ENCODE measurements at regions not wholly inside any gene's neighbourhood (a gene's known extent, or its start where the extent isn't known, plus 50 kb on each side); places are given as distances from the start of the nearest gene placed in this dataset.

DNA sequence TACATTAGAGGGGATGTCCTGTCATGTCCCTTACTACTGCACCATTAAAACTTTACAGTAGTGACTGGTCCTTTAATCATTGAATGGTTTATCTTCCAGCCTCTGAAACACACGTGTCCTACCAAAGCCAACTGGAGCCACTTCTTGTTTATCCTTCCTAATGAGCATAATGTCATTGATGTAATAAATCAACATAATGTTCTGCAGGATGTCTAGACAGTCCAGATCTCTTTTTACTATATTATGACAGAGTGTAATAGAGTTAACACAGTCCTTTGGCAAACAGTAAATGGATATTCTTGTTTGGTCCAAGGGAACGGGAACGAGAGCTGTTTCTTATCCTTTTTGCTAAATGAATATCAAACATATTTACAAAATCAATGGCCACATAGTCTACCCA is 88.1 kb upstream of the PTPRD start:
- H3K36me3 Mint-ChIP-seq: no peaks in the 10 kb centered on the region
- DNase-seq (no peak), ATAC-seq (replicated peaks in 1 of 4) (no peak)
- Histone ChIP-seq H3K4me3 (ENCODE audit: control insufficient read depth in 1 of 2, extremely low read depth in 1 of 2, low read length in 1 of 2) (no peak overlapping the region), H3K4me1 (ENCODE audit: control insufficient read depth in 1 of 2, extremely low read depth in 1 of 2, insufficient read depth in 2 of 2, low read length in 2 of 2) (no peaks in the 10 kb centered on the region), H3K36me3 (ENCODE audit: control insufficient read depth in 2 of 2, extremely low read depth in 1 of 2, insufficient read depth in 1 of 2, low read length in 1 of 2) (no peaks in the 10 kb centered on the region), H3K9me3 (peaks cover 3% of the 10 kb centered on the region), H3K27me3 (replicated peaks in 1 of 2; ENCODE audit: control insufficient read depth in 2 of 2, extremely low read depth in 1 of 2, insufficient read depth in 2 of 2, low read length in 1 of 2) (no peaks in the 10 kb centered on the region), H3K27ac (ENCODE audit: low read length) (no peak overlapping the region)
- H3K4me1 Mint-ChIP-seq: no peaks in the 10 kb centered on the region
- H3K27me3 Mint-ChIP-seq: no peaks in the 10 kb centered on the region
- ChIA-PET CTCF (no interaction called here), POLR2A (no interaction called here)
- no peak overlapping the region for H3K27ac Mint-ChIP-seq
- H3K4me3 Mint-ChIP-seq: no peak overlapping the region
- peaks cover 23 to 51% (median 27%) of the 10 kb centered on the region in 3 donors for H3K9me3 Mint-ChIP-seq
- no CpG with 5 or more reads among the region's 3 CpGs for WGBS (ENCODE audit: insufficient coverage)

- ChIA-PET POLR2A (no interaction called here), CTCF (no interaction called here)
- DNase-seq (no peak), ATAC-seq (replicated peaks in 1 of 4) (no peak)
- Mint-ChIP-seq H3K4me1 (no peaks in the 10 kb centered on the region), H3K27me3 (no peaks in the 10 kb centered on the region), H3K9me3 (peaks cover 20 to 52% (median 30%) of the 10 kb centered on the region in 3 donors), H3K4me3 (no peak overlapping the region), H3K27ac (no peak overlapping the region), H3K36me3 (no peaks in the 10 kb centered on the region)
- no peaks in the 10 kb centered on the region for H3K4me1 ChIP-seq (ENCODE audit: control insufficient read depth in 1 of 2, extremely low read depth in 1 of 2, insufficient read depth in 2 of 2, low read length in 2 of 2)
- no peaks in the 10 kb centered on the region for H3K36me3 ChIP-seq (ENCODE audit: control insufficient read depth in 2 of 2, extremely low read depth in 1 of 2, insufficient read depth in 1 of 2, low read length in 1 of 2)
- H3K9me3 ChIP-seq: peaks cover 3% of the 10 kb centered on the region
- H3K4me3 ChIP-seq (ENCODE audit: control insufficient read depth in 1 of 2, extremely low read depth in 1 of 2, low read length in 1 of 2): no peak overlapping the region
- H3K27me3 ChIP-seq (replicated peaks in 1 of 2; ENCODE audit: control insufficient read depth in 2 of 2, extremely low read depth in 1 of 2, insufficient read depth in 2 of 2, low read length in 1 of 2): no peaks in the 10 kb centered on the region
- no CpG with 5 or more reads among the region's 4 CpGs for WGBS (ENCODE audit: insufficient coverage)
- H3K27ac ChIP-seq (ENCODE audit: low read length): no peak overlapping the region
Observed at GRCh38 chr9:10701906-10702305, 89.1 kb upstream of the PTPRD start.

GRCh38 chr9:10703139-10703538 is 90.3 kb upstream of the PTPRD start:
- Histone ChIP-seq H3K9me3 (peaks cover 3% of the 10 kb centered on the region), H3K4me1 (ENCODE audit: control insufficient read depth in 1 of 2, extremely low read depth in 1 of 2, insufficient read depth in 2 of 2, low read length in 2 of 2) (no peaks in the 10 kb centered on the region), H3K36me3 (ENCODE audit: control insufficient read depth in 2 of 2, extremely low read depth in 1 of 2, insufficient read depth in 1 of 2, low read length in 1 of 2) (no peaks in the 10 kb centered on the region), H3K4me3 (ENCODE audit: control insufficient read depth in 1 of 2, extremely low read depth in 1 of 2, low read length in 1 of 2) (no peak overlapping the region), H3K27ac (ENCODE audit: low read length) (no peak overlapping the region), H3K27me3 (replicated peaks in 1 of 2; ENCODE audit: control insufficient read depth in 2 of 2, extremely low read depth in 1 of 2, insufficient read depth in 2 of 2, low read length in 1 of 2) (no peaks in the 10 kb centered on the region)
- ATAC-seq (replicated peaks in 1 of 4) (no peak), DNase-seq (no peak)
- no peaks in the 10 kb centered on the region for H3K4me1 Mint-ChIP-seq
- H3K9me3 Mint-ChIP-seq: peaks cover 19 to 44% (median 29%) of the 10 kb centered on the region in 3 donors
- ChIA-PET CTCF (no interaction called here), POLR2A (no interaction called here)
- no CpG with 5 or more reads among the region's 2 CpGs for WGBS (ENCODE audit: insufficient coverage)
- H3K27me3 Mint-ChIP-seq: no peaks in the 10 kb centered on the region
- no peaks in the 10 kb centered on the region for H3K36me3 Mint-ChIP-seq
- no peak overlapping the region for H3K27ac Mint-ChIP-seq
- no peak overlapping the region for H3K4me3 Mint-ChIP-seq

- no peak overlapping the region for H3K27ac Mint-ChIP-seq
Observed at GRCh38 chr9:10704720-10705119, 91.9 kb upstream of the PTPRD start.

GRCh38 chr9:10705383-10705782 is 92.6 kb upstream of the PTPRD start:
- Histone ChIP-seq H3K9me3 (peaks cover 3% of the 10 kb centered on the region), H3K27me3 (replicated peaks in 1 of 2; ENCODE audit: control insufficient read depth in 2 of 2, extremely low read depth in 1 of 2, insufficient read depth in 2 of 2, low read length in 1 of 2) (no peaks in the 10 kb centered on the region), H3K4me1 (ENCODE audit: control insufficient read depth in 1 of 2, extremely low read depth in 1 of 2, insufficient read depth in 2 of 2, low read length in 2 of 2) (no peaks in the 10 kb centered on the region), H3K27ac (ENCODE audit: low read length) (no peak overlapping the region), H3K4me3 (ENCODE audit: control insufficient read depth in 1 of 2, extremely low read depth in 1 of 2, low read length in 1 of 2) (no peak overlapping the region), H3K36me3 (ENCODE audit: control insufficient read depth in 2 of 2, extremely low read depth in 1 of 2, insufficient read depth in 1 of 2, low read length in 1 of 2) (no peaks in the 10 kb centered on the region)
- CTCF ChIA-PET: no interaction called here
- ATAC-seq (replicated peaks in 1 of 4) (no peak), DNase-seq (no peak)
- Mint-ChIP-seq H3K27me3 (no peaks in the 10 kb centered on the region), H3K4me1 (no peaks in the 10 kb centered on the region), H3K36me3 (no peaks in the 10 kb centered on the region), H3K27ac (no peak overlapping the region), H3K9me3 (peaks cover 12 to 37% (median 27%) of the 10 kb centered on the region in 3 donors), H3K4me3 (no peak overlapping the region)
- WGBS (ENCODE audit: insufficient coverage): no CpG with 5 or more reads among the region's 1 CpG
- POLR2A ChIA-PET: no interaction called here

More at GRCh38 chr9:10704720-10705119, 91.9 kb upstream of the PTPRD start:
- no peaks in the 10 kb centered on the region for H3K27me3 Mint-ChIP-seq
- ATAC-seq (replicated peaks in 1 of 4): no peak
- H3K36me3 Mint-ChIP-seq: no peaks in the 10 kb centered on the region
- H3K9me3 Mint-ChIP-seq: peaks cover 17 to 42% (median 27%) of the 10 kb centered on the region in 3 donors
- H3K4me3 Mint-ChIP-seq: no peak overlapping the region
- ChIA-PET CTCF (no interaction called here), POLR2A (no interaction called here)
- H3K4me1 ChIP-seq (ENCODE audit: control insufficient read depth in 1 of 2, extremely low read depth in 1 of 2, insufficient read depth in 2 of 2, low read length in 2 of 2): no peaks in the 10 kb centered on the region
- H3K9me3 ChIP-seq: peaks cover 3% of the 10 kb centered on the region
- no peaks in the 10 kb centered on the region for H3K27me3 ChIP-seq (replicated peaks in 1 of 2; ENCODE audit: control insufficient read depth in 2 of 2, extremely low read depth in 1 of 2, insufficient read depth in 2 of 2, low read length in 1 of 2)
- no peaks in the 10 kb centered on the region for H3K4me1 Mint-ChIP-seq
- no peaks in the 10 kb centered on the region for H3K36me3 ChIP-seq (ENCODE audit: control insufficient read depth in 2 of 2, extremely low read depth in 1 of 2, insufficient read depth in 1 of 2, low read length in 1 of 2)
- H3K4me3 ChIP-seq (ENCODE audit: control insufficient read depth in 1 of 2, extremely low read depth in 1 of 2, low read length in 1 of 2): no peak overlapping the region
- no peak overlapping the region for H3K27ac ChIP-seq (ENCODE audit: low read length)
- DNase-seq: no peak

GRCh38 chr9:10706788-10707187 is 94.0 kb upstream of the PTPRD start:
- Mint-ChIP-seq H3K27me3 (no peaks in the 10 kb centered on the region), H3K9me3 (peaks cover 13 to 30% (median 21%) of the 10 kb centered on the region in 3 donors), H3K36me3 (no peaks in the 10 kb centered on the region), H3K4me3 (no peak overlapping the region), H3K27ac (no peak overlapping the region), H3K4me1 (no peaks in the 10 kb centered on the region)
- ATAC-seq (replicated peaks in 1 of 4) (no peak), DNase-seq (no peak)
- peaks cover 3% of the 10 kb centered on the region for H3K9me3 ChIP-seq
- no peaks in the 10 kb centered on the region for H3K27me3 ChIP-seq (replicated peaks in 1 of 2; ENCODE audit: control insufficient read depth in 2 of 2, extremely low read depth in 1 of 2, insufficient read depth in 2 of 2, low read length in 1 of 2)
- no peaks in the 10 kb centered on the region for H3K4me1 ChIP-seq (ENCODE audit: control insufficient read depth in 1 of 2, extremely low read depth in 1 of 2, insufficient read depth in 2 of 2, low read length in 2 of 2)
- POLR2A ChIA-PET: no interaction called here
- H3K27ac ChIP-seq (ENCODE audit: low read length): no peak overlapping the region
- no peaks in the 10 kb centered on the region for H3K36me3 ChIP-seq (ENCODE audit: control insufficient read depth in 2 of 2, extremely low read depth in 1 of 2, insufficient read depth in 1 of 2, low read length in 1 of 2)
- 33% methylated on average over 1 of the region's 3 CpGs for WGBS (ENCODE audit: insufficient coverage)
- H3K4me3 ChIP-seq (ENCODE audit: control insufficient read depth in 1 of 2, extremely low read depth in 1 of 2, low read length in 1 of 2): no peak overlapping the region
- CTCF ChIA-PET: no interaction called here

DNA sequence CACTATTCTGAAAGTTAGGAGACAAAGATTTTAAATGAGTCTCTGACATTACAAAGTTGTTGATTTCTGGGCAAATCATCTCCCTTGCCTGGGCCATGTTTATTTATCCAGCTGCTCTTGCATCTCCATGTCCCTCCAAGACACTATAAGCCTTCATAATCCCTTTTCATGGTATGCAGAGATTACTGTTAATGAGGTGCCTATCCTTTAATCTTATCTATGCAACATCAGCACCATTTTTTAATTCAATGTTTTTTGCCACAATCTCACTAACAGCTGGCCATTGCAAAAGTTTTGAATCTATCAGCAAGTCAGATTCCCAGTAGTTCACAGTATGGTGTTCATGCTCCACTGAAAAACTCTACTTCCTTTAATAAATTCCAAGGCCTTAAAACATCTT is 108.5 kb upstream of the PTPRD start:
- H3K4me3 Mint-ChIP-seq: no peak overlapping the region
- Histone ChIP-seq H3K4me1 (ENCODE audit: control insufficient read depth in 1 of 2, extremely low read depth in 1 of 2, insufficient read depth in 2 of 2, low read length in 2 of 2) (no peaks in the 10 kb centered on the region), H3K9me3 (no peaks in the 10 kb centered on the region), H3K36me3 (ENCODE audit: control insufficient read depth in 2 of 2, extremely low read depth in 1 of 2, insufficient read depth in 1 of 2, low read length in 1 of 2) (no peaks in the 10 kb centered on the region), H3K27ac (ENCODE audit: low read length) (no peak overlapping the region), H3K4me3 (ENCODE audit: control insufficient read depth in 1 of 2, extremely low read depth in 1 of 2, low read length in 1 of 2) (no peak overlapping the region), H3K27me3 (replicated peaks in 1 of 2; ENCODE audit: control insufficient read depth in 2 of 2, extremely low read depth in 1 of 2, insufficient read depth in 2 of 2, low read length in 1 of 2) (no peaks in the 10 kb centered on the region)
- DNase-seq: no peak
- peaks cover 6 to 19% (median 18%) of the 10 kb centered on the region in 3 donors for H3K9me3 Mint-ChIP-seq
- CTCF ChIA-PET: no interaction called here
- POLR2A ChIA-PET: interaction anchor here in 1 of 2 donors (0.6 kb wide), 1 partner anchor 9 kb away, joined by 3 read pairs; no protein-coding TSS in a partner anchor
- H3K4me1 Mint-ChIP-seq: no peaks in the 10 kb centered on the region
- ATAC-seq (replicated peaks in 1 of 4): no peak
- H3K27ac Mint-ChIP-seq: no peak overlapping the region
- H3K36me3 Mint-ChIP-seq: no peaks in the 10 kb centered on the region
- H3K27me3 Mint-ChIP-seq: no peaks in the 10 kb centered on the region

All from T-cell (primary cell).